Keratinocyte (primary cell): ENCODE measurements at regions not wholly inside any gene's neighbourhood (a gene's known extent, or its start where the extent isn't known, plus 50 kb on each side); places are given as distances from the start of the nearest gene placed in this dataset.

Experiments used
- DNase-seq: peaks from one replicate; pipeline ENCODE4 v3.0.0-alpha.2; 2011; ENCODE audit warnings: low read depth, missing footprints, low spot score
- FAIRE-seq: peaks from 2 replicates; lab custom pipeline; 2011; peaks lifted over from hg19 to GRCh38; lab: Jason Lieb, UNC
- H2AFZ ChIP-seq: 2 replicates; pipeline ENCODE4 v1.6.0; 2012; ENCODE audit warnings: low read length, control low read depth, inconsistent platforms; ENCODE audit not compliant: control insufficient read depth
- H3K27ac ChIP-seq: 2 replicates; pipeline ENCODE4 v1.5.1; 2011; ENCODE audit warnings: low read length; ENCODE audit not compliant: control insufficient read depth, insufficient read depth
- H3K27me3 ChIP-seq: 3 replicates; pipeline ENCODE4 v1.6.0; 2011; ENCODE audit warnings: low read length; ENCODE audit not compliant: control insufficient read depth, insufficient read depth; ENCODE audit errors: extremely low read depth
- H3K36me3 ChIP-seq, 2 experiments: 2 replicates in 1 of 2; 3 replicates in 1 of 2; pipeline ENCODE4 v1.5.1; 2011; ENCODE audit warnings: low read length in 2 of 2, mild to moderate bottlenecking in 1 of 2; ENCODE audit not compliant: control insufficient read depth in 2 of 2, insufficient read depth in 2 of 2; ENCODE audit errors: extremely low read depth in 1 of 2
- H3K4me1 ChIP-seq: 3 replicates; pipeline ENCODE4 v1.5.1; 2011; ENCODE audit warnings: low read length; ENCODE audit not compliant: control insufficient read depth, insufficient read depth; ENCODE audit errors: extremely low read depth
- H3K4me2 ChIP-seq: 3 replicates; pipeline ENCODE4 v1.6.0; 2011; ENCODE audit warnings: low read depth, low read length; ENCODE audit not compliant: control insufficient read depth, insufficient read depth; ENCODE audit errors: extremely low read depth
- H3K4me3 ChIP-seq, 3 experiments: fragments of 200-600 bp in 1 of 3; sonication (generic) in 1 of 3; 2 replicates in 2 of 3; 3 replicates in 1 of 3; pipeline ENCODE4 v1.5.1; 2011 to 2016; ENCODE audit warnings: low read length in 3 of 3, mild to moderate bottlenecking in 3 of 3, control low read depth in 2 of 3, inconsistent platforms in 1 of 3, low read depth in 1 of 3, mixed read lengths in 1 of 3, mixed run types in 1 of 3, moderate library complexity in 1 of 3; ENCODE audit not compliant: control insufficient read depth in 2 of 3, insufficient read depth in 2 of 3; ENCODE audit errors: extremely low read depth in 1 of 3
- H3K79me2 ChIP-seq: 2 replicates; pipeline ENCODE4 v1.6.0; 2012; ENCODE audit warnings: low read length; ENCODE audit not compliant: control insufficient read depth, insufficient read depth
- H3K9ac ChIP-seq: 3 replicates; pipeline ENCODE4 v1.6.0; 2011; ENCODE audit warnings: low read length; ENCODE audit not compliant: control insufficient read depth, insufficient read depth; ENCODE audit errors: extremely low read depth
- H3K9me1 ChIP-seq: 3 replicates; pipeline ENCODE4 v1.6.0; 2011; ENCODE audit warnings: low read length; ENCODE audit not compliant: control insufficient read depth, insufficient read depth; ENCODE audit errors: extremely low read depth
- H3K9me3 ChIP-seq: 2 replicates; pipeline ENCODE4 v1.5.1; 2012; ENCODE audit warnings: low read depth, low read length; ENCODE audit not compliant: control insufficient read depth
- H4K20me1 ChIP-seq: 3 replicates; pipeline ENCODE4 v1.6.0; 2011; ENCODE audit warnings: low read length; ENCODE audit not compliant: control insufficient read depth, insufficient read depth; ENCODE audit errors: extremely low read depth
- EZH2 ChIP-seq: IDR thresholded peaks from one replicate; pipeline ENCODE4 v1.6.1; 2012; ENCODE audit warnings: inconsistent platforms, mild to moderate bottlenecking, low read length, moderate library complexity
- dilution Hi-C: fragments of 300-500 bp; cut with MboI; formaldehyde crosslinking; loops from one replicate; pipeline ENCODE4 v1.7.0; 2020; ENCODE audit warnings: low sequenced_read_pairs; ENCODE audit not compliant: extremely low pct_ligation_motif_present
- TF ChIP-seq, protein P1 (sequence below), 3 experiments: IDR thresholded peaks in 1 of 3; conservative IDR thresholded peaks in 1 of 3; optimal IDR thresholded peaks in 1 of 3; 2 replicates in 2 of 3; 3 replicates in 1 of 3; pipeline versions ENCODE3 to v1.5.1; 2011; ENCODE audit warnings: low read length in 3 of 3, mild to moderate bottlenecking in 3 of 3, moderate library complexity in 2 of 3, control low read depth in 1 of 3, inconsistent platforms in 1 of 3; ENCODE audit not compliant: insufficient read depth in 2 of 3; ENCODE audit errors: extremely low read depth in 1 of 3

DNA sequence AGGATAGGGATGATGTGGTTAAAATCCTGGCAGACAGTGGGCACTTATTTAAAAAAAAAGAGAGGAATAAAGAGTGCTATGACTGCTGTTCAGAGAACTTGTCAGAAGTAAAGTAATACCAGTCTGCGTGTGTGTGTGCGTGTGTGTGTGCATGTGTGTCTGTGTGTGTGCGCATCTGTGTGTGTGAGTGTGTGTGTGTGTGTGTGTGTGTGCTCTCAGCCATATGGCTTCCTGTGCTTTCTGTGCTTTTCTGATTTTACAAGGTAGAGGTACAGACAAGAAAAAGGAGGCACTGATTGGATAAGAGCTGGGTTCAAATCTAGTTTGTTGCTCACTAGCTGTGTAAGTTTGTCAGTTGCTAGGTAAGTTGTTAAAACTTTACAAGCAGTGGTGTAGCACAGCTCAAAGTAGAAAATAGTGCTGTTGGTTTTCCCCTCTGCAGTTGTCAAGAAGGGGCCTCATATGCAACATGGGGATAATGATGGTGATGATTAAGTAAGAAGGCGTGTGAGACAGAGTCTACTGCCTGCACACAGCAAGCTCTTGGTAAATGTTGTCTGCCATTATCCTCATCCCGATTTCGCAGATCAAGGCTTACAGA lies 155.3 kb upstream of the ZNF217 start:
- no peak overlapping the region for H3K9ac ChIP-seq
- peaks cover 51% of the 10 kb centered on the region for H3K4me1 ChIP-seq
- H3K36me3 ChIP-seq: no peaks in the 10 kb centered on the region
- no peaks in the 10 kb centered on the region for H3K9me3 ChIP-seq
- H3K79me2 ChIP-seq: no peaks in the 10 kb centered on the region
- H3K27me3 ChIP-seq: no peaks in the 10 kb centered on the region
- peak overlapping the region; percentile 17 for H3K4me2 ChIP-seq
- no peak for DNase-seq
- dilution Hi-C loops: no loop called here
- no peaks in the 10 kb centered on the region for H3K9me1 ChIP-seq
- TF ChIP-seq, protein P1, sequence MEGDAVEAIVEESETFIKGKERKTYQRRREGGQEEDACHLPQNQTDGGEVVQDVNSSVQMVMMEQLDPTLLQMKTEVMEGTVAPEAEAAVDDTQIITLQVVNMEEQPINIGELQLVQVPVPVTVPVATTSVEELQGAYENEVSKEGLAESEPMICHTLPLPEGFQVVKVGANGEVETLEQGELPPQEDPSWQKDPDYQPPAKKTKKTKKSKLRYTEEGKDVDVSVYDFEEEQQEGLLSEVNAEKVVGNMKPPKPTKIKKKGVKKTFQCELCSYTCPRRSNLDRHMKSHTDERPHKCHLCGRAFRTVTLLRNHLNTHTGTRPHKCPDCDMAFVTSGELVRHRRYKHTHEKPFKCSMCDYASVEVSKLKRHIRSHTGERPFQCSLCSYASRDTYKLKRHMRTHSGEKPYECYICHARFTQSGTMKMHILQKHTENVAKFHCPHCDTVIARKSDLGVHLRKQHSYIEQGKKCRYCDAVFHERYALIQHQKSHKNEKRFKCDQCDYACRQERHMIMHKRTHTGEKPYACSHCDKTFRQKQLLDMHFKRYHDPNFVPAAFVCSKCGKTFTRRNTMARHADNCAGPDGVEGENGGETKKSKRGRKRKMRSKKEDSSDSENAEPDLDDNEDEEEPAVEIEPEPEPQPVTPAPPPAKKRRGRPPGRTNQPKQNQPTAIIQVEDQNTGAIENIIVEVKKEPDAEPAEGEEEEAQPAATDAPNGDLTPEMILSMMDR (optimal IDR thresholded peaks at IDR 0.05 in 1 of 3, IDR thresholded peaks at IDR 0.05 in 1 of 3, conservative IDR thresholded peaks at IDR 0.05 in 1 of 3; ENCODE audit: extremely low read depth in 1 of 3, insufficient read depth in 2 of 3, low read length in 3 of 3): no peak
- TF ChIP-seq EZH2: no peak
- H4K20me1 ChIP-seq: no peaks in the 10 kb centered on the region
- no peak for FAIRE-seq
- H2AFZ ChIP-seq: peak overlapping the region; percentile 19
- peak overlapping the region; percentile 69 for H3K27ac ChIP-seq
- H3K4me3 ChIP-seq: no peak overlapping the region

DNA sequence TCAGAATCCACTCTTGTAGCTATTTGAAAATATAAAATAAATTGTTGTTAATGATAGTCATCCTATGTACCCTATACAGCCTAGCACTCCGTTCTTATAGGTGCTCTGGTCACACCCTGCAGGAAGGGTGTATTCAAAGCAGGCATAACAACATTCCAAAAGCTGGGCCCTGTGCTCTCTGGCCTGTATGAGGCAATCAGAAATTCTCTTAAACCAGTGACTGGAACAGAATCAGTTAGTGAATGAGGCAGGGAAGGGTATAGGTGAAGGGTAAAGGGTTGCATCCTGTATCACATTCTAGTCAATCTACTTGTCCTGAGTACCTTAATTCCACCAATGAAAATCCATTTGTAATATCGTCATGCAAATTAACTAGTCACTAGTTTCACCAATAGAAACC lies 154.5 kb upstream of the ZNF217 start:
- no peak overlapping the region for H2AFZ ChIP-seq
- no peaks in the 10 kb centered on the region for H3K79me2 ChIP-seq
- DNase-seq (no peak), FAIRE-seq (peak; percentile 51)
- H3K9me1 ChIP-seq: no peaks in the 10 kb centered on the region
- H3K4me2 ChIP-seq: peak overlapping the region; percentile 46
- no peaks in the 10 kb centered on the region for H3K36me3 ChIP-seq
- no peaks in the 10 kb centered on the region for H3K27me3 ChIP-seq
- TF ChIP-seq EZH2: no peak
- TF ChIP-seq, protein P1 (optimal IDR thresholded peaks at IDR 0.05 in 1 of 3, IDR thresholded peaks at IDR 0.05 in 1 of 3, conservative IDR thresholded peaks at IDR 0.05 in 1 of 3; ENCODE audit: extremely low read depth in 1 of 3, insufficient read depth in 2 of 3, low read length in 3 of 3): no peak
- no peaks in the 10 kb centered on the region for H3K9me3 ChIP-seq
- peaks cover 46% of the 10 kb centered on the region for H3K4me1 ChIP-seq
- H3K27ac ChIP-seq: peak overlapping the region; percentile 69
- dilution Hi-C loops: no loop called here
- H3K9ac ChIP-seq: no peak overlapping the region
- no peaks in the 10 kb centered on the region for H4K20me1 ChIP-seq
- H3K4me3 ChIP-seq: no peak overlapping the region
